SK-N-SH (cell line): ENCODE measurements at regions not wholly inside any gene's neighbourhood (a gene's known extent, or its start where the extent isn't known, plus 50 kb on each side); places are given as distances from the start of the nearest gene placed in this dataset.

ENCODE experiments used
- CTCF ChIA-PET: fragments of 300-600, 350-600 bp; formaldehyde crosslinking; extraction: SDS; loops from one replicate; lab custom pipeline; 2021; lab: Yijun Ruan, JAX
- POLR2A ChIA-PET: fragments of 350-600 bp; sonication (Branson Sonifier 250); formaldehyde crosslinking; extraction: SDS; loops from one replicate; lab custom pipeline; 2020; ENCODE audit warnings: antibody characterized with exemption, inconsistent platforms; lab: Yijun Ruan, JAX
- DNase-seq: peaks from one replicate; pipeline ENCODE4 v3.0.0; 2012
- H2AFZ ChIP-seq: fragments of 200-600 bp; sonication (generic); 2 replicates; pipeline ENCODE4 v1.8.1; 2016; ENCODE audit warnings: antibody characterized with exemption, mild to moderate bottlenecking, low read depth
- H3F3A ChIP-seq: fragments of 200-600 bp; sonication (generic); replicated peaks from 2 replicates; pipeline ENCODE3; 2016; ENCODE audit warnings: antibody characterized with exemption, mild to moderate bottlenecking; ENCODE audit not compliant: insufficient read depth
- H3K27ac ChIP-seq, 2 experiments: fragments of 200-500 bp in 1 of 2; fragments of 200-600 bp in 1 of 2; sonication (Bioruptor generic) in 1 of 2; sonication (generic), shearing (Covaris generic) in 1 of 2; 2 replicates each; pipeline versions ENCODE4 v1.5.1 to v1.6.1; 2014 to 2016; ENCODE audit warnings: low read depth in 2 of 2, inconsistent platforms in 1 of 2, low read length in 1 of 2, mild to moderate bottlenecking in 1 of 2, mixed read lengths in 1 of 2
- H3K27me3 ChIP-seq: fragments of 200-600 bp; sonication (generic), shearing (Covaris generic); 2 replicates; pipeline ENCODE4 v1.6.1; 2016; ENCODE audit warnings: mixed run types; ENCODE audit not compliant: insufficient read depth
- H3K36me3 ChIP-seq, 2 experiments: fragments of 200-500 bp in 1 of 2; fragments of 200-600 bp in 1 of 2; sonication (Bioruptor generic) in 1 of 2; sonication (generic) in 1 of 2; replicated peaks in 1 of 2; 2 replicates each; pipeline versions ENCODE3 to v1.5.1; 2014 to 2016; ENCODE audit warnings: low read length in 1 of 2, mild to moderate bottlenecking in 1 of 2; ENCODE audit not compliant: insufficient read depth in 2 of 2, control insufficient read depth in 1 of 2
- H3K4me1 ChIP-seq, 2 experiments: fragments of 200-500 bp in 1 of 2; fragments of 200-600 bp in 1 of 2; sonication (Bioruptor generic) in 1 of 2; sonication (generic), shearing (Covaris generic) in 1 of 2; 2 replicates each; pipeline versions ENCODE4 v1.5.1 to v1.6.1; 2014 to 2016; ENCODE audit warnings: low read depth in 1 of 2, low read length in 1 of 2, mixed run types in 1 of 2; ENCODE audit not compliant: insufficient read depth in 2 of 2, control insufficient read depth in 1 of 2
- H3K4me2 ChIP-seq: fragments of 200-600 bp; sonication (generic), shearing (Covaris generic); 2 replicates; pipeline ENCODE4 v1.6.1; 2017; ENCODE audit warnings: mixed run types
- H3K4me3 ChIP-seq, 2 experiments: fragments of 200-500 bp in 1 of 2; fragments of 200-600 bp in 1 of 2; sonication (Bioruptor generic) in 1 of 2; sonication (generic), shearing (Covaris generic) in 1 of 2; 2 replicates each; pipeline versions ENCODE4 v1.5.1 to v1.8.1; 2014 to 2016; ENCODE audit warnings: low read depth in 2 of 2, inconsistent platforms in 1 of 2, low read length in 1 of 2, mild to moderate bottlenecking in 1 of 2, mixed read lengths in 1 of 2, moderate library complexity in 1 of 2
- H3K79me2 ChIP-seq: fragments of 200-600 bp; sonication (generic); 2 replicates; pipeline ENCODE4 v1.8.1; 2017; ENCODE audit warnings: mild to moderate bottlenecking; ENCODE audit not compliant: insufficient read depth
- H3K9ac ChIP-seq: fragments of 200-600 bp; sonication (generic); 2 replicates; pipeline ENCODE4 v1.6.1; 2017; ENCODE audit warnings: mixed run types
- H3K9me2 ChIP-seq: fragments of 200-600 bp; sonication (generic); 2 replicates; pipeline ENCODE4 v1.6.1; 2017; ENCODE audit warnings: mixed run types
- H3K9me3 ChIP-seq: fragments of 200-600 bp; sonication (generic); 2 replicates; pipeline ENCODE4 v1.6.1; 2017; ENCODE audit warnings: mixed run types, mild to moderate bottlenecking, moderate library complexity
- H4K20me1 ChIP-seq: fragments of 200-600 bp; sonication (generic); 2 replicates; pipeline ENCODE4 v1.6.1; 2017; ENCODE audit warnings: mild to moderate bottlenecking, mixed run types; ENCODE audit not compliant: insufficient read depth
- FOSL2 ChIP-seq: IDR thresholded peaks from 2 replicates; pipeline ENCODE4 v1.4.0; 2012; ENCODE audit warnings: low read depth, mild to moderate bottlenecking, moderate library complexity, borderline replicate concordance
- FOXM1 ChIP-seq: IDR thresholded peaks from 2 replicates; pipeline ENCODE4 v1.4.0; 2012; ENCODE audit warnings: low read depth, mild to moderate bottlenecking
- GABPA ChIP-seq: IDR thresholded peaks from 2 replicates; pipeline ENCODE4 v1.4.0; 2012; ENCODE audit warnings: low read depth, mild to moderate bottlenecking
- NFIC ChIP-seq: IDR thresholded peaks from 2 replicates; pipeline ENCODE4 v1.4.0; 2012; ENCODE audit warnings: borderline replicate concordance
- POLR2AphosphoS5 ChIP-seq: IDR thresholded peaks from 2 replicates; pipeline ENCODE4 v1.6.1; 2012; ENCODE audit warnings: low read depth, low read length
- RCOR1 ChIP-seq: fragments of 150-350 bp; IDR thresholded peaks from 2 replicates; pipeline ENCODE4 v1.6.1; 2017; ENCODE audit warnings: antibody characterized with exemption, low read length
- SIN3A ChIP-seq: IDR thresholded peaks from 2 replicates; pipeline ENCODE4 v1.6.1; 2012; ENCODE audit warnings: low read depth, mild to moderate bottlenecking, low read length, moderate library complexity, borderline replicate concordance
- SMC3 ChIP-seq: IDR thresholded peaks from 2 replicates; pipeline ENCODE4 v1.6.1; 2012; ENCODE audit warnings: low read depth, low read length, improper control_type of control experiment
- TAF1 ChIP-seq: IDR thresholded peaks from 2 replicates; pipeline ENCODE4 v1.6.1; 2012; ENCODE audit warnings: low read depth, mild to moderate bottlenecking, low read length, moderate library complexity, borderline replicate concordance
- TCF12 ChIP-seq: IDR thresholded peaks from 2 replicates; pipeline ENCODE4 v1.4.0; 2012
- YY1 ChIP-seq: IDR thresholded peaks from 2 replicates; pipeline ENCODE4 v1.4.0; 2012; ENCODE audit warnings: low read depth, mild to moderate bottlenecking
- WGBS: methylation state at CpG from one replicate; pipeline ENCODE4 v1.1.6; 2017; ENCODE audit warnings: low lambda C conversion rate; 5-methylcytosine and 5-hydroxymethylcytosine counted together
- TF ChIP-seq, protein P1 (sequence below): fragments of 150-350 bp; IDR thresholded peaks from 2 replicates; pipeline ENCODE4 v1.6.1; 2017; ENCODE audit warnings: antibody characterized with exemption, low read length, low read depth, borderline replicate concordance
- TF ChIP-seq, protein P2 (sequence below): fragments of 200-600 bp; sonication (generic); IDR thresholded peaks from 2 replicates; pipeline ENCODE4 v1.6.1; 2017; ENCODE audit warnings: antibody characterized with exemption, mild to moderate bottlenecking, moderate library complexity
- TF ChIP-seq, protein P3 (sequence below): fragments of 150-350 bp; IDR thresholded peaks from 2 replicates; pipeline ENCODE4 v1.6.1; 2016; ENCODE audit warnings: mild to moderate bottlenecking, low read depth, low read length
- TF ChIP-seq, protein P4 (sequence below): IDR thresholded peaks from 2 replicates; pipeline ENCODE4 v1.4.0; 2012; ENCODE audit warnings: low read depth

DNA sequence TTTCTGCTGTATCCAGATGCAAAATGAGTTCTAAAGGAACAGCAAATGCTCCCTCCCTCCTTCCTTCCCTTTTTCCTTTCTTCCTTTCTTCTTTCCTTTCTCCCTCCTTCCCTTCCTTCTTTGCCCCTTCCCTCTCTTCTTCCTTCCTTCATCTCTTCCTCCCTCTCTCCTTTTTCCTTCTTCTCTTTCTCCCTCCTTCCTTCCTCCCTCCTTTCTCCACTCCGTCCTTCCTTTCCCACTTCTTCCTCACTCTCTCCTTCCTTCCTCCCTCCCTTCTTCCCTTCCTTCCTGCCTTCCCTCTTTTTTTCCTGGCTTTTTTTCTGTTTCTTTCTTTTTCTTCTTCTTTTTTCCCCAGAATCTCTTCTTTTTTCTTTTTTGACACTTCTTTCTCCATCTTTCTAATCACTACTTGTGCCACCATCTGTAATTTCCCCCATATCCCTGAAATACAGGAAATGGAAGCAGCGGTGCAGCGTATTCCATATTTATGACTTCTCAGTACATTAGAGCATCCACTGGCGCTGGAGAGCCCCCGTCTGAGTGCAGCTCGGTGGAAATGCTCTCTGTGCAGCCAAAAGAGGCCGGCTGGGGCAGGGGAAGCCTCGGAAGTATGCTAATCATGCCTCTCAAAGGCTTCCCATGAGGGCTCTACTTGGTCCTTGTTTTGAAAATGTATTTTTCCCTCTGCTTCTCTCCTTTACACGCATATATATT, 275.6 kb downstream of the TSHZ3 start:
- Histone ChIP-seq H3K4me3 (no peak overlapping the region), H3K27me3 (no peaks in the 10 kb centered on the region), H3K4me2 (no peak overlapping the region), H3K79me2 (no peaks in the 10 kb centered on the region), H3K27ac (no peak overlapping the region), H4K20me1 (no peaks in the 10 kb centered on the region), H3K4me1 (peaks cover 0 to 3% of the 10 kb centered on the region in 2 experiments; a peak in 1 of 4 replicates), H3K9ac (no peak overlapping the region), H3K9me2 (no peaks in the 10 kb centered on the region), H2AFZ (no peak overlapping the region), H3K36me3 (no peaks in the 10 kb centered on the region), H3K9me3 (no peaks in the 10 kb centered on the region), H3F3A (no peaks in the 10 kb centered on the region)
- 38% methylated on average over 9 of the region's 9 CpGs for WGBS
- DNase-seq: no peak
- ChIA-PET POLR2A (no interaction called here), CTCF (interaction anchor here (0.8 kb wide), 1 partner anchor 108 kb away, joined by 3 read pairs; no protein-coding TSS in a partner anchor)
- TF ChIP-seq FOXM1 (no peak), SMC3 (no peak), GABPA (no peak), TCF12 (no peak)
- TF ChIP-seq, protein P1, sequence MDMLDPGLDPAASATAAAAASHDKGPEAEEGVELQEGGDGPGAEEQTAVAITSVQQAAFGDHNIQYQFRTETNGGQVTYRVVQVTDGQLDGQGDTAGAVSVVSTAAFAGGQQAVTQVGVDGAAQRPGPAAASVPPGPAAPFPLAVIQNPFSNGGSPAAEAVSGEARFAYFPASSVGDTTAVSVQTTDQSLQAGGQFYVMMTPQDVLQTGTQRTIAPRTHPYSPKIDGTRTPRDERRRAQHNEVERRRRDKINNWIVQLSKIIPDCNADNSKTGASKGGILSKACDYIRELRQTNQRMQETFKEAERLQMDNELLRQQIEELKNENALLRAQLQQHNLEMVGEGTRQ: no peak

DNA sequence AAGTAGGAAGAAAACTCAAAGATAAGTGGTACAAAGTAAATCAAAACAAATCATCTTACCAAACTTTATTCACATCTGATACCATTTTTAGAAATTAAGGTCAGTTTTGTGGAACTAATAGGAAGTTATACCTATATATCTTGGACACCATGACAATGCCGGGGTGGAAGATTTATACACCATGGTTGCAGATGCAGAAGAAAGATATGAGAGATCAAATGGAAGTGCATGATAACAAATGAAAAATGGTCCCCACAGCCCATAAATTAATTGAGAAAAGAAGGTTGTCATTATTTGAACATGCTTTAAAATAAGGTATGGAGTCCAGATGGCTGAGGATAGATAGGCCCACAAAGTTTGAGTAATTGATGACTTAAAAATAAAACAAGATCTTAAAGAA, 276.8 kb downstream of the TSHZ3 start:
- no peak overlapping the region for H3K4me2 ChIP-seq
- 63% methylated on average over 1 of the region's 1 CpG for WGBS
- TF ChIP-seq FOSL2: no peak
- TF ChIP-seq NFIC: no peak
- no peak for TF ChIP-seq POLR2AphosphoS5
- TF ChIP-seq, protein P2, sequence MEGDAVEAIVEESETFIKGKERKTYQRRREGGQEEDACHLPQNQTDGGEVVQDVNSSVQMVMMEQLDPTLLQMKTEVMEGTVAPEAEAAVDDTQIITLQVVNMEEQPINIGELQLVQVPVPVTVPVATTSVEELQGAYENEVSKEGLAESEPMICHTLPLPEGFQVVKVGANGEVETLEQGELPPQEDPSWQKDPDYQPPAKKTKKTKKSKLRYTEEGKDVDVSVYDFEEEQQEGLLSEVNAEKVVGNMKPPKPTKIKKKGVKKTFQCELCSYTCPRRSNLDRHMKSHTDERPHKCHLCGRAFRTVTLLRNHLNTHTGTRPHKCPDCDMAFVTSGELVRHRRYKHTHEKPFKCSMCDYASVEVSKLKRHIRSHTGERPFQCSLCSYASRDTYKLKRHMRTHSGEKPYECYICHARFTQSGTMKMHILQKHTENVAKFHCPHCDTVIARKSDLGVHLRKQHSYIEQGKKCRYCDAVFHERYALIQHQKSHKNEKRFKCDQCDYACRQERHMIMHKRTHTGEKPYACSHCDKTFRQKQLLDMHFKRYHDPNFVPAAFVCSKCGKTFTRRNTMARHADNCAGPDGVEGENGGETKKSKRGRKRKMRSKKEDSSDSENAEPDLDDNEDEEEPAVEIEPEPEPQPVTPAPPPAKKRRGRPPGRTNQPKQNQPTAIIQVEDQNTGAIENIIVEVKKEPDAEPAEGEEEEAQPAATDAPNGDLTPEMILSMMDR: no peak
- TF ChIP-seq, protein P3, sequence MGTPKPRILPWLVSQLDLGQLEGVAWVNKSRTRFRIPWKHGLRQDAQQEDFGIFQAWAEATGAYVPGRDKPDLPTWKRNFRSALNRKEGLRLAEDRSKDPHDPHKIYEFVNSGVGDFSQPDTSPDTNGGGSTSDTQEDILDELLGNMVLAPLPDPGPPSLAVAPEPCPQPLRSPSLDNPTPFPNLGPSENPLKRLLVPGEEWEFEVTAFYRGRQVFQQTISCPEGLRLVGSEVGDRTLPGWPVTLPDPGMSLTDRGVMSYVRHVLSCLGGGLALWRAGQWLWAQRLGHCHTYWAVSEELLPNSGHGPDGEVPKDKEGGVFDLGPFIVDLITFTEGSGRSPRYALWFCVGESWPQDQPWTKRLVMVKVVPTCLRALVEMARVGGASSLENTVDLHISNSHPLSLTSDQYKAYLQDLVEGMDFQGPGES: no peak
- TF ChIP-seq, protein P4, sequence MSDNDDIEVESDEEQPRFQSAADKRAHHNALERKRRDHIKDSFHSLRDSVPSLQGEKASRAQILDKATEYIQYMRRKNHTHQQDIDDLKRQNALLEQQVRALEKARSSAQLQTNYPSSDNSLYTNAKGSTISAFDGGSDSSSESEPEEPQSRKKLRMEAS: no peak
- TF ChIP-seq RCOR1: no peak
- TF ChIP-seq TAF1: no peak
- TF ChIP-seq YY1: no peak
- no peak for TF ChIP-seq SIN3A
- no peak for DNase-seq
- no peak overlapping the region for H3K9ac ChIP-seq
- H3K4me3 ChIP-seq: no peak overlapping the region
- ChIA-PET POLR2A (no interaction called here), CTCF (interaction anchor here (0.8 kb wide), 1 partner anchor 109 kb away, joined by 3 read pairs; no protein-coding TSS in a partner anchor)
- H4K20me1 ChIP-seq: no peaks in the 10 kb centered on the region
- no peaks in the 10 kb centered on the region for H3K27me3 ChIP-seq
- H3K9me2 ChIP-seq: no peaks in the 10 kb centered on the region
- peaks cover 0 to 3% of the 10 kb centered on the region in 2 experiments; a peak in 1 of 4 replicates for H3K4me1 ChIP-seq
- H3K79me2 ChIP-seq: no peaks in the 10 kb centered on the region
- H3K9me3 ChIP-seq: no peaks in the 10 kb centered on the region
- H2AFZ ChIP-seq: no peak overlapping the region
- H3F3A ChIP-seq: no peaks in the 10 kb centered on the region
- H3K36me3 ChIP-seq: no peaks in the 10 kb centered on the region
- H3K27ac ChIP-seq: no peak overlapping the region
